HepG2 (cell line): ENCODE measurements at regions not wholly inside any gene's neighbourhood (a gene's known extent, or its start where the extent isn't known, plus 50 kb on each side); places are given as distances from the start of the nearest gene placed in this dataset.

ENCODE experiments used
- FOXK1 ChIP-seq: sonication (generic); formaldehyde crosslinking; IDR thresholded peaks from 2 replicates; pipeline ENCODE4 v1.4.0; 2020; ENCODE audit warnings: low read depth, missing genetic modification reagents, borderline replicate concordance
- PTBP1 ChIP-seq: fragments of 200-400 bp; formaldehyde crosslinking; IDR thresholded peaks from 2 replicates; pipeline ENCODE4 v1.6.1; 2018; ENCODE audit warnings: low read length, low read depth; ENCODE audit not compliant: poor library complexity, severe bottlenecking
- ZMAT3 ChIP-seq: sonication (generic); formaldehyde crosslinking; conservative IDR thresholded peaks from 2 replicates; pipeline ENCODE4 v1.7.0; 2021; ENCODE audit warnings: missing genetic modification reagents
- TF ChIP-seq, protein P1 (sequence below): sonication (generic); formaldehyde crosslinking; IDR thresholded peaks from 2 replicates; pipeline ENCODE4 v1.5.0; 2020; ENCODE audit warnings: missing genetic modification reagents
- TF ChIP-seq, protein P2 (sequence below): sonication (generic); formaldehyde crosslinking; IDR thresholded peaks from 2 replicates; pipeline ENCODE4 v1.4.0; 2020; ENCODE audit warnings: missing genetic modification reagents, borderline replicate concordance

DNA sequence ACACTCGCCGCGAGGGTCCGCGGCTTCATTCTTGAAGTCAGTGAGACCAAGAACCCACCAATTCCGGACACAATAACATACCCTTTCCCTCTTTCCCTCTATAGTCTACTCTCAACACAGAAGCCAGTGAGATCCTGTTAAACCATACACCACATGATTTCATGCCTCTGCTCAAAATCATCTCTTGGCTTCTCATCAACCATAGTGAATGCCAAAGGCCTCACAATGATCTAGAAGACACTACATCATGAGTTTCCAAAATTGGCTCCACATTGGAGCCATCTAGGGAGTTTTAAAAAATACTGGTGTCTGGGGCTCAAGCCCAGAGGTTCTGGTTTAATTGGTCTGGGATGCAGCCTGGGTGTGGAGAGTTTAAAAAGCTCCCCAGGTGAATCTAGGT is 124.5 kb downstream of the EFNB1 start:
- TF ChIP-seq, protein P1, sequence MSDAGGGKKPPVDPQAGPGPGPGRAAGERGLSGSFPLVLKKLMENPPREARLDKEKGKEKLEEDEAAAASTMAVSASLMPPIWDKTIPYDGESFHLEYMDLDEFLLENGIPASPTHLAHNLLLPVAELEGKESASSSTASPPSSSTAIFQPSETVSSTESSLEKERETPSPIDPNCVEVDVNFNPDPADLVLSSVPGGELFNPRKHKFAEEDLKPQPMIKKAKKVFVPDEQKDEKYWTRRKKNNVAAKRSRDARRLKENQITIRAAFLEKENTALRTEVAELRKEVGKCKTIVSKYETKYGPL (CRISPR knock-in tag): no peak
- TF ChIP-seq FOXK1: no peak
- no peak for TF ChIP-seq PTBP1
- TF ChIP-seq ZMAT3: no peak
- TF ChIP-seq, protein P2, sequence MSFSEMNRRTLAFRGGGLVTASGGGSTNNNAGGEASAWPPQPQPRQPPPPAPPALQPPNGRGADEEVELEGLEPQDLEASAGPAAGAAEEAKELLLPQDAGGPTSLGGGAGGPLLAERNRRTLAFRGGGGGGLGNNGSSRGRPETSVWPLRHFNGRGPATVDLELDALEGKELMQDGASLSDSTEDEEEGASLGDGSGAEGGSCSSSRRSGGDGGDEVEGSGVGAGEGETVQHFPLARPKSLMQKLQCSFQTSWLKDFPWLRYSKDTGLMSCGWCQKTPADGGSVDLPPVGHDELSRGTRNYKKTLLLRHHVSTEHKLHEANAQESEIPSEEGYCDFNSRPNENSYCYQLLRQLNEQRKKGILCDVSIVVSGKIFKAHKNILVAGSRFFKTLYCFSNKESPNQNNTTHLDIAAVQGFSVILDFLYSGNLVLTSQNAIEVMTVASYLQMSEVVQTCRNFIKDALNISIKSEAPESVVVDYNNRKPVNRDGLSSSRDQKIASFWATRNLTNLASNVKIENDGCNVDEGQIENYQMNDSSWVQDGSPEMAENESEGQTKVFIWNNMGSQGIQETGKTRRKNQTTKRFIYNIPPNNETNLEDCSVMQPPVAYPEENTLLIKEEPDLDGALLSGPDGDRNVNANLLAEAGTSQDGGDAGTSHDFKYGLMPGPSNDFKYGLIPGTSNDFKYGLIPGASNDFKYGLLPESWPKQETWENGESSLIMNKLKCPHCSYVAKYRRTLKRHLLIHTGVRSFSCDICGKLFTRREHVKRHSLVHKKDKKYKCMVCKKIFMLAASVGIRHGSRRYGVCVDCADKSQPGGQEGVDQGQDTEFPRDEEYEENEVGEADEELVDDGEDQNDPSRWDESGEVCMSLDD (CRISPR knock-in tag): no peak
